Stimulated activated memory B cell treated with anti-CD40 and anti-IgM and Interleukin-4, amounts not matched to agents 10 μg/mL and 1 μg/mL and 100 μg/mL, for 72 hours (primary cell): ENCODE measurements at regions not wholly inside any gene's neighbourhood (a gene's known extent, or its start where the extent isn't known, plus 50 kb on each side); places are given as distances from the start of the nearest gene placed in this dataset.
A peak's percentile ranks its signal among the peaks of the same experiment; 100 is the strongest.

Source experiments
- ATAC-seq: fragments of 150-1000 bp; cut with Tn5 transposase; 2 replicates; pipeline ENCODE4 v1.10.0; 2021
- H3K27ac Mint-ChIP-seq: one replicate; pipeline ENCODE4 v1.8.0; 2022; ENCODE audit warnings: mild to moderate bottlenecking, mixed read lengths
- H3K27me3 Mint-ChIP-seq: one replicate; pipeline ENCODE4 v1.8.0; 2022; ENCODE audit warnings: mixed read lengths
- H3K36me3 Mint-ChIP-seq: one replicate; pipeline ENCODE4 v1.8.0; 2022; ENCODE audit warnings: mixed read lengths
- H3K4me1 Mint-ChIP-seq: one replicate; pipeline ENCODE4 v1.8.0; 2022; ENCODE audit warnings: mixed read lengths
- H3K4me3 Mint-ChIP-seq: one replicate; pipeline ENCODE4 v1.8.0; 2022; ENCODE audit warnings: mild to moderate bottlenecking, moderate library complexity, mixed read lengths
- H3K9me3 Mint-ChIP-seq: one replicate; pipeline ENCODE4 v1.8.0; 2022; ENCODE audit warnings: mixed read lengths

GRCh38 chr2:156189584-156189983 is 142.9 kb downstream of the NR4A2 start:
- no peaks in the 10 kb centered on the region for H3K36me3 Mint-ChIP-seq
- no peaks in the 10 kb centered on the region for H3K9me3 Mint-ChIP-seq
- H3K27me3 Mint-ChIP-seq: no peaks in the 10 kb centered on the region
- no peak for ATAC-seq
- no peaks in the 10 kb centered on the region for H3K4me1 Mint-ChIP-seq
- no peak overlapping the region for H3K27ac Mint-ChIP-seq
- no peak overlapping the region for H3K4me3 Mint-ChIP-seq

GRCh38 chr2:156189143-156189542 is 143.4 kb downstream of the NR4A2 start:
- H3K36me3 Mint-ChIP-seq: no peaks in the 10 kb centered on the region
- no peak for ATAC-seq
- no peak overlapping the region for H3K27ac Mint-ChIP-seq
- no peak overlapping the region for H3K4me3 Mint-ChIP-seq
- no peaks in the 10 kb centered on the region for H3K4me1 Mint-ChIP-seq
- no peaks in the 10 kb centered on the region for H3K27me3 Mint-ChIP-seq
- no peaks in the 10 kb centered on the region for H3K9me3 Mint-ChIP-seq

GRCh38 chr2:156182132-156182531 is 150.4 kb downstream of the NR4A2 start:
- no peak overlapping the region for H3K4me3 Mint-ChIP-seq
- no peak overlapping the region for H3K27ac Mint-ChIP-seq
- H3K4me1 Mint-ChIP-seq: no peaks in the 10 kb centered on the region
- no peaks in the 10 kb centered on the region for H3K9me3 Mint-ChIP-seq
- ATAC-seq: no peak
- H3K36me3 Mint-ChIP-seq: no peaks in the 10 kb centered on the region
- peaks cover 12% of the 10 kb centered on the region for H3K27me3 Mint-ChIP-seq

- H3K9me3 Mint-ChIP-seq: no peaks in the 10 kb centered on the region
- H3K36me3 Mint-ChIP-seq: no peaks in the 10 kb centered on the region
- H3K27me3 Mint-ChIP-seq: peaks cover 12% of the 10 kb centered on the region
- H3K4me1 Mint-ChIP-seq: no peaks in the 10 kb centered on the region
- no peak overlapping the region for H3K27ac Mint-ChIP-seq
- H3K4me3 Mint-ChIP-seq: no peak overlapping the region
- ATAC-seq: no peak
These were observed 151.3 kb downstream of the NR4A2 start for GRCh38 chr2:156181208-156181607.

GRCh38 chr2:156177654-156178053 is 154.9 kb downstream of the NR4A2 start:
- Mint-ChIP-seq H3K4me3 (no peak overlapping the region), H3K9me3 (no peaks in the 10 kb centered on the region), H3K36me3 (no peaks in the 10 kb centered on the region), H3K27me3 (no peaks in the 10 kb centered on the region), H3K4me1 (no peaks in the 10 kb centered on the region), H3K27ac (no peak overlapping the region)
- ATAC-seq: no peak

- ATAC-seq: no peak
- no peaks in the 10 kb centered on the region for H3K4me1 Mint-ChIP-seq
- H3K27ac Mint-ChIP-seq: no peak overlapping the region
- H3K9me3 Mint-ChIP-seq: peaks cover 8% of the 10 kb centered on the region
- no peaks in the 10 kb centered on the region for H3K27me3 Mint-ChIP-seq
- H3K4me3 Mint-ChIP-seq: no peak overlapping the region
- no peaks in the 10 kb centered on the region for H3K36me3 Mint-ChIP-seq
These were observed 156.6 kb downstream of the NR4A2 start for GRCh38 chr2:156175946-156176345.

- no peaks in the 10 kb centered on the region for H3K36me3 Mint-ChIP-seq
- no peaks in the 10 kb centered on the region for H3K4me1 Mint-ChIP-seq
- no peak overlapping the region for H3K4me3 Mint-ChIP-seq
- no peak for ATAC-seq
- H3K27ac Mint-ChIP-seq: no peak overlapping the region
- no peaks in the 10 kb centered on the region for H3K27me3 Mint-ChIP-seq
- H3K9me3 Mint-ChIP-seq: peaks cover 8% of the 10 kb centered on the region
These were observed 161.6 kb downstream of the NR4A2 start for GRCh38 chr2:156170929-156171328.

GRCh38 chr2:156165742-156166141 is 166.8 kb downstream of the NR4A2 start:
- no peaks in the 10 kb centered on the region for H3K36me3 Mint-ChIP-seq
- H3K27me3 Mint-ChIP-seq: no peaks in the 10 kb centered on the region
- no peak for ATAC-seq
- no peak overlapping the region for H3K27ac Mint-ChIP-seq
- no peaks in the 10 kb centered on the region for H3K4me1 Mint-ChIP-seq
- H3K4me3 Mint-ChIP-seq: no peak overlapping the region
- no peaks in the 10 kb centered on the region for H3K9me3 Mint-ChIP-seq

- no peaks in the 10 kb centered on the region for H3K27me3 Mint-ChIP-seq
- H3K9me3 Mint-ChIP-seq: no peaks in the 10 kb centered on the region
- no peak overlapping the region for H3K4me3 Mint-ChIP-seq
- H3K27ac Mint-ChIP-seq: no peak overlapping the region
- H3K36me3 Mint-ChIP-seq: no peaks in the 10 kb centered on the region
- no peak for ATAC-seq
- H3K4me1 Mint-ChIP-seq: no peaks in the 10 kb centered on the region
These were observed 168.3 kb downstream of the NR4A2 start for GRCh38 chr2:156164091-156164720.

- Mint-ChIP-seq H3K27me3 (no peaks in the 10 kb centered on the region), H3K4me3 (no peak overlapping the region), H3K27ac (no peak overlapping the region), H3K9me3 (no peaks in the 10 kb centered on the region), H3K36me3 (no peaks in the 10 kb centered on the region), H3K4me1 (no peaks in the 10 kb centered on the region)
- no peak for ATAC-seq
These were observed 173.7 kb downstream of the NR4A2 start for GRCh38 chr2:156158808-156159207.

- H3K4me3 Mint-ChIP-seq: no peak overlapping the region
- H3K9me3 Mint-ChIP-seq: no peaks in the 10 kb centered on the region
- peak; percentile 51 for ATAC-seq
- no peaks in the 10 kb centered on the region for H3K36me3 Mint-ChIP-seq
- H3K27ac Mint-ChIP-seq: no peak overlapping the region
- no peaks in the 10 kb centered on the region for H3K27me3 Mint-ChIP-seq
- no peaks in the 10 kb centered on the region for H3K4me1 Mint-ChIP-seq
These were observed 174.9 kb downstream of the NR4A2 start for GRCh38 chr2:156157670-156158069.

- ATAC-seq: no peak
- H3K4me1 Mint-ChIP-seq: no peaks in the 10 kb centered on the region
- no peaks in the 10 kb centered on the region for H3K27me3 Mint-ChIP-seq
- no peak overlapping the region for H3K27ac Mint-ChIP-seq
- H3K4me3 Mint-ChIP-seq: no peak overlapping the region
- no peaks in the 10 kb centered on the region for H3K9me3 Mint-ChIP-seq
- H3K36me3 Mint-ChIP-seq: no peaks in the 10 kb centered on the region
These were observed 175.9 kb downstream of the NR4A2 start for GRCh38 chr2:156156580-156156979.

GRCh38 chr2:156155319-156155718 is 177.2 kb downstream of the NR4A2 start:
- Mint-ChIP-seq H3K9me3 (no peaks in the 10 kb centered on the region), H3K36me3 (no peaks in the 10 kb centered on the region), H3K4me1 (no peaks in the 10 kb centered on the region), H3K4me3 (no peak overlapping the region), H3K27ac (no peak overlapping the region), H3K27me3 (no peaks in the 10 kb centered on the region)
- no peak for ATAC-seq

GRCh38 chr2:156151351-156151750 is 181.2 kb downstream of the NR4A2 start:
- H3K27me3 Mint-ChIP-seq: no peaks in the 10 kb centered on the region
- H3K9me3 Mint-ChIP-seq: no peaks in the 10 kb centered on the region
- H3K4me1 Mint-ChIP-seq: no peaks in the 10 kb centered on the region
- ATAC-seq: no peak
- no peaks in the 10 kb centered on the region for H3K36me3 Mint-ChIP-seq
- H3K27ac Mint-ChIP-seq: no peak overlapping the region
- no peak overlapping the region for H3K4me3 Mint-ChIP-seq

- no peak for ATAC-seq
- Mint-ChIP-seq H3K4me3 (no peak overlapping the region), H3K4me1 (no peaks in the 10 kb centered on the region), H3K36me3 (no peaks in the 10 kb centered on the region), H3K9me3 (no peaks in the 10 kb centered on the region), H3K27ac (no peak overlapping the region), H3K27me3 (no peaks in the 10 kb centered on the region)
These were observed 184.8 kb downstream of the NR4A2 start for GRCh38 chr2:156147594-156148330.

- no peak overlapping the region for H3K27ac Mint-ChIP-seq
- H3K36me3 Mint-ChIP-seq: no peaks in the 10 kb centered on the region
- no peak overlapping the region for H3K4me3 Mint-ChIP-seq
- H3K9me3 Mint-ChIP-seq: no peaks in the 10 kb centered on the region
- ATAC-seq: no peak
- no peaks in the 10 kb centered on the region for H3K27me3 Mint-ChIP-seq
- H3K4me1 Mint-ChIP-seq: no peaks in the 10 kb centered on the region
These were observed 186.5 kb downstream of the NR4A2 start for GRCh38 chr2:156145976-156146375.
